ENCODE measurements at regions not wholly inside any gene's neighbourhood (a gene's known extent, or its start where the extent isn't known, plus 50 kb on each side); places are given as distances from the start of the nearest gene placed in this dataset.

DNA sequence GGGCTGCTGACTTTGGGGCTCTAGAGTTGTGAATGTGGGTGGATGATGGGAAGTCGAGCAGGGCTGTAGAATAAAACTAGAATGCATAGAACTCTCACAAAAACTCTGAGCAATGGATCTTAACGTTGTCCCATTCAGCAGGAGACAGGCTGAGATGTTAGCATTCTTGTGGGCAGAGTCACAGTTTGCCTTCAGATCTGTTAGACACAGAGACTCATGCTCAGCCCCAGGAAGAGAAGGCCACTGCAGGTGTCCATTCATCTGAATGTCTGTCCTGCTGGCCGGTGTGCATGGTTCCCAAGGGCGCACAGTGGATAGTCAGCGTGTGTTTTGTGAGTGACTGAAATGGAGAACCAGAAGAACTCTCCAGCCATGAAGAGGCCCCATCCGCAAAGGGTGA, 111.3 kb downstream of the TSN start:
- H3K27me3 Mint-ChIP-seq (ENCODE audit: insufficient read depth, low read depth) = peaks cover 10% of the 10 kb centered on the region
- H3K9me3 Mint-ChIP-seq = peaks cover 14% of the 10 kb centered on the region
- Histone ChIP-seq H4K20me1 (ENCODE audit: low read depth) (no peaks in the 10 kb centered on the region), H3K9ac (no peak overlapping the region), H3K4me1 (peaks cover 15% of the 10 kb centered on the region), H3K79me2 (ENCODE audit: low read depth) (no peaks in the 10 kb centered on the region), H3K9me3 (ENCODE audit: low read depth) (no peaks in the 10 kb centered on the region), H3K36me3 (no peaks in the 10 kb centered on the region), H3K4me3 (no peak overlapping the region), H2AFZ (replicated peaks) (no peak overlapping the region), H3K4me2 (no peak overlapping the region), H3F3A (ENCODE audit: low read depth) (peaks cover 3% of the 10 kb centered on the region), H3K27me3 (no peaks in the 10 kb centered on the region), H3K27ac (no peak overlapping the region)
- H3K36me3 Mint-ChIP-seq = peaks cover 1% of the 10 kb centered on the region
- DNase-seq (ENCODE audit: low spot score) = no peak
- peaks cover 22% of the 10 kb centered on the region for H3K4me1 Mint-ChIP-seq
- peak overlapping the region; percentile 27 for H3K27ac Mint-ChIP-seq
- TF ChIP-seq, protein P1, sequence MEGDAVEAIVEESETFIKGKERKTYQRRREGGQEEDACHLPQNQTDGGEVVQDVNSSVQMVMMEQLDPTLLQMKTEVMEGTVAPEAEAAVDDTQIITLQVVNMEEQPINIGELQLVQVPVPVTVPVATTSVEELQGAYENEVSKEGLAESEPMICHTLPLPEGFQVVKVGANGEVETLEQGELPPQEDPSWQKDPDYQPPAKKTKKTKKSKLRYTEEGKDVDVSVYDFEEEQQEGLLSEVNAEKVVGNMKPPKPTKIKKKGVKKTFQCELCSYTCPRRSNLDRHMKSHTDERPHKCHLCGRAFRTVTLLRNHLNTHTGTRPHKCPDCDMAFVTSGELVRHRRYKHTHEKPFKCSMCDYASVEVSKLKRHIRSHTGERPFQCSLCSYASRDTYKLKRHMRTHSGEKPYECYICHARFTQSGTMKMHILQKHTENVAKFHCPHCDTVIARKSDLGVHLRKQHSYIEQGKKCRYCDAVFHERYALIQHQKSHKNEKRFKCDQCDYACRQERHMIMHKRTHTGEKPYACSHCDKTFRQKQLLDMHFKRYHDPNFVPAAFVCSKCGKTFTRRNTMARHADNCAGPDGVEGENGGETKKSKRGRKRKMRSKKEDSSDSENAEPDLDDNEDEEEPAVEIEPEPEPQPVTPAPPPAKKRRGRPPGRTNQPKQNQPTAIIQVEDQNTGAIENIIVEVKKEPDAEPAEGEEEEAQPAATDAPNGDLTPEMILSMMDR (IDR thresholded peaks at IDR 0.05) = no peak
- TF ChIP-seq EZH2 (IDR thresholded peaks at IDR 0.05) (no peak), EZH2phosphoT487 (IDR thresholded peaks at IDR 0.05) (no peak)
- H3K4me3 Mint-ChIP-seq = no peak overlapping the region

DNA sequence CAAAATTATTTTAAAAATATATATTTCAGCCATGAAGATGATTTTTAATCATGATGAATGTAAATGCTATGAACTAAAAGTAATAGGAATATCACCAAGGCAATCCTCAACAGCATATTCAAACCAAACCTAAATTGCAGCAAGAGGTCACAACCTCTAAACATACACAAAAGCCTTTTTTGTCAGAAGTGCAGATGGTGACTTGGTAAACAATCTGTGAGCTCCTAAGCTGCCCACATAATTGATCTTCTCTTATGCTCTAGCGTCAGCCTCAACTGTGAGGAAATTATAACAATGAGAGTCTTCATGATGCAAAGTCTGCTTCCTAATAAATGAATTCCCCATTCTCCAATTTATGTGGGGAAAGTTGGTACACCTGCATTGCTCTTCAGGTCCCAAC, 113.2 kb downstream of the TSN start:
- Mint-ChIP-seq H3K27ac (no peak overlapping the region), H3K4me3 (no peak overlapping the region), H3K9me3 (peaks cover 9% of the 10 kb centered on the region), H3K4me1 (peaks cover 33% of the 10 kb centered on the region), H3K27me3 (ENCODE audit: insufficient read depth, low read depth) (peaks cover 17% of the 10 kb centered on the region), H3K36me3 (peaks cover 3% of the 10 kb centered on the region)
- no peaks in the 10 kb centered on the region for H3K36me3 ChIP-seq
- no peaks in the 10 kb centered on the region for H3K27me3 ChIP-seq
- H2AFZ ChIP-seq (replicated peaks) = no peak overlapping the region
- H3F3A ChIP-seq (ENCODE audit: low read depth) = peaks cover 17% of the 10 kb centered on the region
- no peaks in the 10 kb centered on the region for H3K79me2 ChIP-seq (ENCODE audit: low read depth)
- no peaks in the 10 kb centered on the region for H3K9me3 ChIP-seq (ENCODE audit: low read depth)
- H4K20me1 ChIP-seq (ENCODE audit: low read depth) = no peaks in the 10 kb centered on the region
- no peak overlapping the region for H3K4me2 ChIP-seq
- H3K4me1 ChIP-seq = peaks cover 26% of the 10 kb centered on the region
- TF ChIP-seq EZH2 (IDR thresholded peaks at IDR 0.05) (no peak), EZH2phosphoT487 (IDR thresholded peaks at IDR 0.05) (no peak)
- TF ChIP-seq, protein P1 (IDR thresholded peaks at IDR 0.05) = no peak
- no peak for DNase-seq (ENCODE audit: low spot score)
- H3K9ac ChIP-seq = no peak overlapping the region
- H3K4me3 ChIP-seq = no peak overlapping the region
- no peak overlapping the region for H3K27ac ChIP-seq

DNA sequence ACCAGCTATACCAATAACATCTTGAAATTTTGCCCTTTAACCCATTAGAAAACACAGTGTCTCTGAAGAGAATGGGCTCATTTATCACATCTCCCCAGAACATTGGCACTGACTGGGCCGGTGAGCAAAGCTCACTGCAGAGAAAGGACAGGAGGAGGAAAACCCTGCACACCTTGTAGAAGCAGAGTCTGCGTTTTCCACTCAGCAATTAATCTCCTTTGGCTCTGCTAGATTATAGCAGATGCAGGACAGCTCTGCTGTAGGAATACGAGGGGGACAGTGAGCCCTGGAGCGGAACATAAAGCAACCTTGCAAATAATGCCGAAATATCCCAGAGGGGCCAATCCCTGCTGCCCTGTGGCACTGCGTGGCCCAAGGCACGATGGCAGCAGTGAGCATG, 113.9 kb downstream of the TSN start:
- Mint-ChIP-seq H3K36me3 (peaks cover 2% of the 10 kb centered on the region), H3K4me3 (no peak overlapping the region), H3K4me1 (peaks cover 41% of the 10 kb centered on the region), H3K27me3 (ENCODE audit: insufficient read depth, low read depth) (peaks cover 16% of the 10 kb centered on the region), H3K27ac (no peak overlapping the region), H3K9me3 (peaks cover 4% of the 10 kb centered on the region)
- no peaks in the 10 kb centered on the region for H3K36me3 ChIP-seq
- H3K4me3 ChIP-seq = no peak overlapping the region
- no peak for DNase-seq (ENCODE audit: low spot score)
- no peaks in the 10 kb centered on the region for H3K27me3 ChIP-seq
- H3K9ac ChIP-seq = no peak overlapping the region
- H3K9me3 ChIP-seq (ENCODE audit: low read depth) = no peaks in the 10 kb centered on the region
- H3K79me2 ChIP-seq (ENCODE audit: low read depth) = no peaks in the 10 kb centered on the region
- H4K20me1 ChIP-seq (ENCODE audit: low read depth) = no peaks in the 10 kb centered on the region
- H2AFZ ChIP-seq (replicated peaks) = peak overlapping the region; percentile 66
- H3F3A ChIP-seq (ENCODE audit: low read depth) = peaks cover 24% of the 10 kb centered on the region
- H3K4me2 ChIP-seq = no peak overlapping the region
- no peak overlapping the region for H3K27ac ChIP-seq
- peaks cover 33% of the 10 kb centered on the region for H3K4me1 ChIP-seq
- TF ChIP-seq, protein P1 (IDR thresholded peaks at IDR 0.05) = no peak
- TF ChIP-seq EZH2 (IDR thresholded peaks at IDR 0.05) = no peak
- no peak for TF ChIP-seq EZH2phosphoT487 (IDR thresholded peaks at IDR 0.05)

Data from neural progenitor cell (in vitro differentiated cells).